Choroid plexus epithelial cell (primary cell): ENCODE measurements at regions not wholly inside any gene's neighbourhood (a gene's known extent, or its start where the extent isn't known, plus 50 kb on each side); places are given as distances from the start of the nearest gene placed in this dataset.

ENCODE experiments used
- DNase-seq: peaks from one replicate; pipeline ENCODE4 v3.0.0-alpha.2; 2010; ENCODE audit warnings: low read depth
- H3K4me3 ChIP-seq: 2 replicates; pipeline ENCODE4 v1.5.1; 2011; ENCODE audit warnings: low read depth, mild to moderate bottlenecking, control low read depth, low read length, moderate library complexity
- CTCF ChIP-seq: conservative IDR thresholded peaks from 2 replicates; pipeline ENCODE4 v1.5.1; 2011; ENCODE audit warnings: low read depth, mild to moderate bottlenecking, control low read depth, inconsistent platforms, low read length, moderate library complexity

DNA sequence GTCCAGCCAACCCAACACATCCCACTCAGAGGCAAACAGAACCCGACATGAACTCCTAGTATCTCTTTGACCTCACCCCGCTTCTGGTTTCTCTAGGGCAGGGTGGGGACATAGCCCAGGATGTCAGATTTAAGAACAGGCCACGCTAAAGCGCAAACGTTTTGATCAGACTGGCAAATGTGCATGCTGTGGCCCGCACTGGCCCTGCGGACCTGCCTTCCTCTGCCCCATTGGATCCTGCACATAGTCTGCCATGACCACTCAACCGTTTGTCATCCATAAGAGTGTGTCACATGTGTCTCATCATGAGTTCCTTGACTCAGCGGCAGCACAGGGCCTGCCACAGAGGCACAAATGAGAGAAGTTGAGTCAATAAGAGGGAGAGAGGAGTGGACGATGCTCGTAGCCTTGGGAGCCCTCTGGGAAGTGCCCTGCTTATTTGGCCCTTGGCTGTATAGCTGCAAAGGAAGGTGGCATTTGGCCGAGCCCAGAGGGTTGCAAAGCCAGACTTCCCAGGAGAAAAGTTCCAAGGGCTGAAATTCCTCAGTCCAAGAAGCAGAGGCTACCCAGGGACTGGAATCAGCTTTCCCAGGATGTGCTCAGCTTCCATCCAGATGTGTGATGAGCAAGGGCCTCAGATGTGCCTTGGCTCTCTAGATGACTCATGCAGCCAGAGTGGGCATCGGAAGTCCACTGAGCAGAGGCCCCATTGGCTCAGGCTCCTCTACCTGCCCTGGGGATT lies 55.5 kb upstream of the SLCO2A1 start:
- TF ChIP-seq CTCF = no peak
- DNase-seq = no peak
- H3K4me3 ChIP-seq = no peak overlapping the region

DNA sequence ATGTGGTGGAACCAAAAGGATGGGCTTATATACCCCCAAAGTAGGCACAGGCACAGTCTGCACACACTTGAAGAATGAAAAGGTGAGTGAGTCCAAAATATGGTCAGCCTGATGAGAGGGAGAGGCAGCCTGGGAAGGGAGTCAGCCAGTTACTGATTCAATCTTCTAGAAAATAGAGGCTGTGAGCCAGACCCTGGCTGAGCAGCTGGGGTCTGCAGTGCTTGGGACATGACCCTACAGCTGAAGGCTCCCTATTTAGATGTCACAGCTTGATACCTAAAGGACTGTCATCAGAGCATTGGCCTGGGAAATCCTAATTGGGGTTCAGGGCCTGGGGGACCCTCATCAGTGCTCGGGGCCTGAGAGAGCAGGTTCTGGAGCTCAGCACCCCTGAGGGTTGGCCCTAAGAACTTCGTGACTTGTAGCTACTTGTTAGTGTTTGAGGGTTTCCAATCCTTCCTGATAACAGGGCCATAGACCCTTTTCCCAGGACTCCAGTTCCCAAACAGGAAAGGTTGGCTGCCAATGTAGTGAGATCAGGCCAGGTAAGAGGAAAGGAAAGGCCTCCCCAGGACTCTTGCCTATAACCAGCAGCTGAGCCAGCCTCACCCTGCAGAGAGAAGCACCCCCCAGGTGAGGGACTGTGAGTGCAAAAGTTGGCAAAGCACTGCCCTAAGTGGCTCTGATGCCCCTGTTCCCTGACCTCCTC lies 54.7 kb upstream of the SLCO2A1 start:
- H3K4me3 ChIP-seq = no peak overlapping the region
- TF ChIP-seq CTCF = no peak
- no peak for DNase-seq

- H3K4me3 ChIP-seq = no peak overlapping the region
- no peak for DNase-seq
- TF ChIP-seq CTCF = no peak
These were observed 54.0 kb upstream of the SLCO2A1 start for GRCh38 chr3:134083626-134084241.

- DNase-seq = no peak
- no peak for TF ChIP-seq CTCF
- no peak overlapping the region for H3K4me3 ChIP-seq
These were observed 53.3 kb upstream of the SLCO2A1 start for GRCh38 chr3:134083008-134083407.

DNA sequence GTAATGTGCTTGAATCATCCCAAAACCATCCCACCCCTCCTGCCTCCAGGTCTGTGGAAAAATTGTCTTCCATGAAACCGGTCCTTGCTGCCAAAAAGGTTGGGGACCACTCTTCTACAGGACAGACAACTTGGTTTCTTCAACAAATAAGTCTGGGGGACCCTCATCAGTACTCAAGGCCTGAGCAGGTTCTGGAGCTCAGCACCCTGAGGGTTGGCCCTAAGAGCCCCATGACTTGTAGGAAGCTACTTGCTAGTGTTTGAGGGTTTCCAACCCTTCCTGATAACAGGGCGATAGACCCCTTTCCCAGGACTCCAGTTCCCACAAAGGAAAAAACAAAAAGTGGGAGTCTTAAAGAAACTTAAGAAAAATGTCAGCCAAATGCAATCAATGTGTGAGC lies 52.9 kb upstream of the SLCO2A1 start:
- no peak for TF ChIP-seq CTCF
- DNase-seq = no peak
- H3K4me3 ChIP-seq = no peak overlapping the region

- no peak overlapping the region for H3K4me3 ChIP-seq
- TF ChIP-seq CTCF = no peak
- no peak for DNase-seq
These were observed 51.5 kb upstream of the SLCO2A1 start for GRCh38 chr3:134081211-134081610.
